ENCODE measurements at regions not wholly inside any gene's neighbourhood (a gene's known extent, or its start where the extent isn't known, plus 50 kb on each side); places are given as distances from the start of the nearest gene placed in this dataset.

GRCh38 chr12:30859226-30859625 lies 67.3 kb upstream of the TSPAN11 start:
- ChIA-PET POLR2A (no interaction called here), CTCF (interaction anchor here (0.7 to 1.2 kb wide), 2 partner anchors 380 to 392 kb away, joined by 4 read pairs; no protein-coding TSS in a partner anchor)
- no peaks in the 10 kb centered on the region for H3K4me1 ChIP-seq (ENCODE audit: control insufficient read depth in 2 of 2, insufficient read depth in 2 of 2, low read length in 2 of 2)
- H3K27ac ChIP-seq (ENCODE audit: low read length in 2 of 2): no peak overlapping the region
- ATAC-seq (ENCODE audit: low read depth): no peak
- Mint-ChIP-seq H3K27me3 (peaks cover 14% of the 10 kb centered on the region), H3K9me3 (ENCODE audit: insufficient read depth) (no peaks in the 10 kb centered on the region), H3K27ac (no peak overlapping the region), H3K4me1 (no peaks in the 10 kb centered on the region), H3K4me3 (no peak overlapping the region)
- no peaks in the 10 kb centered on the region for H3K79me2 ChIP-seq (ENCODE audit: control insufficient read depth, insufficient read depth, low read length)
- no peaks in the 10 kb centered on the region for H3K9me3 ChIP-seq (ENCODE audit: control extremely low read depth in 1 of 3, control insufficient read depth in 2 of 3, insufficient read depth in 1 of 3, low read length in 2 of 3)
- intact Hi-C loops (cut with micrococcal nuclease): no loop called here
- H3K4me2 ChIP-seq (replicated peaks; ENCODE audit: low read depth, low read length, poor library complexity, severe bottlenecking): no peak overlapping the region
- no peak overlapping the region for H3K4me3 ChIP-seq (ENCODE audit: control extremely low read depth in 1 of 5, extremely low read depth in 1 of 5, insufficient read depth in 1 of 5, low read depth in 2 of 5, low read length in 4 of 5)
- H4K20me1 ChIP-seq (ENCODE audit: control insufficient read depth, insufficient read depth, low read length, poor library complexity, severe bottlenecking): no peaks in the 10 kb centered on the region
- no peak overlapping the region for H3K9ac ChIP-seq (ENCODE audit: low read length)
- no peaks in the 10 kb centered on the region for H3K36me3 ChIP-seq (replicated peaks in 1 of 2; ENCODE audit: control extremely low read depth in 1 of 2, control insufficient read depth in 1 of 2, extremely low read depth in 1 of 2, insufficient read depth in 2 of 2, low read length in 1 of 2)
- H2AFZ ChIP-seq (ENCODE audit: insufficient read depth, low read depth, low read length, poor library complexity, severe bottlenecking): no peak overlapping the region
- H3K27me3 ChIP-seq (replicated peaks in 1 of 4; ENCODE audit: control extremely low read depth in 1 of 4, control insufficient read depth in 3 of 4, insufficient read depth in 4 of 4, low read length in 3 of 4): no peaks in the 10 kb centered on the region
- TF ChIP-seq EZH2 (IDR thresholded peaks at IDR 0.05; ENCODE audit: borderline replicate concordance, insufficient read depth, low read depth, low read length, poor library complexity, severe bottlenecking) (no peak), CTCF (IDR thresholded peaks at IDR 0.05) (no peak)
- WGBS (ENCODE audit: insufficient coverage): 100% methylated on average over 2 of the region's 2 CpGs
- no peak for DNase-seq

DNA sequence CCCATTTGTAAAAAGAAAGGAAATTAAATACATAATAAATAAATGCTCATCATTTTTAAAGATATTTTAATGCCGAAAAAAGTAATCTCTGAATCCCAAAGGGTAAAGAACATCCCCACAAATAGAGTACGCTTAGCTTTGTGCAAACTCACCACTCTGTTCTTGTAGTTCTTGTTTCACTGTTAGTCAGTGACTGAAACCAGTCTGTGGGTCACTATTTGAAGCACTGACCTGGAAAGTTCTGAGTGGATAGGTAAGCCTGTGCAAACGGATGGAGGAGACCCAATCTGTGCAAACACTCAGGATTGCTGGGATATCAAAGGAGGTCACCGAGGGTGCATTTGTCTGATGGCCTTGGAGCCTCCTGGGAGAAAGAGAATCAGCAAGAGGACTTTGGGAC lies 68.1 kb upstream of the TSPAN11 start:
- Mint-ChIP-seq H3K4me1 (no peaks in the 10 kb centered on the region), H3K4me3 (no peak overlapping the region), H3K27me3 (peaks cover 13% of the 10 kb centered on the region), H3K9me3 (ENCODE audit: insufficient read depth) (no peaks in the 10 kb centered on the region), H3K27ac (no peak overlapping the region)
- intact Hi-C loops (cut with micrococcal nuclease): no loop called here
- POLR2A ChIA-PET: no interaction called here
- TF ChIP-seq CTCF (IDR thresholded peaks at IDR 0.05) (no peak), EZH2 (IDR thresholded peaks at IDR 0.05; ENCODE audit: borderline replicate concordance, insufficient read depth, low read depth, low read length, poor library complexity, severe bottlenecking) (no peak)
- Histone ChIP-seq H3K27me3 (replicated peaks in 1 of 4; ENCODE audit: control extremely low read depth in 1 of 4, control insufficient read depth in 3 of 4, insufficient read depth in 4 of 4, low read length in 3 of 4) (no peaks in the 10 kb centered on the region), H2AFZ (ENCODE audit: insufficient read depth, low read depth, low read length, poor library complexity, severe bottlenecking) (no peak overlapping the region), H3K9me3 (ENCODE audit: control extremely low read depth in 1 of 3, control insufficient read depth in 2 of 3, insufficient read depth in 1 of 3, low read length in 2 of 3) (no peaks in the 10 kb centered on the region), H3K36me3 (replicated peaks in 1 of 2; ENCODE audit: control extremely low read depth in 1 of 2, control insufficient read depth in 1 of 2, extremely low read depth in 1 of 2, insufficient read depth in 2 of 2, low read length in 1 of 2) (no peaks in the 10 kb centered on the region), H3K4me2 (replicated peaks; ENCODE audit: low read depth, low read length, poor library complexity, severe bottlenecking) (no peak overlapping the region), H3K9ac (ENCODE audit: low read length) (no peak overlapping the region), H4K20me1 (ENCODE audit: control insufficient read depth, insufficient read depth, low read length, poor library complexity, severe bottlenecking) (no peaks in the 10 kb centered on the region), H3K27ac (ENCODE audit: low read length in 2 of 2) (no peak overlapping the region), H3K4me3 (ENCODE audit: control extremely low read depth in 1 of 5, extremely low read depth in 1 of 5, insufficient read depth in 1 of 5, low read depth in 2 of 5, low read length in 4 of 5) (no peak overlapping the region), H3K79me2 (ENCODE audit: control insufficient read depth, insufficient read depth, low read length) (no peaks in the 10 kb centered on the region), H3K4me1 (ENCODE audit: control insufficient read depth in 2 of 2, insufficient read depth in 2 of 2, low read length in 2 of 2) (no peaks in the 10 kb centered on the region)
- no peak for ATAC-seq (ENCODE audit: low read depth)
- WGBS (ENCODE audit: insufficient coverage): 58% methylated on average over 2 of the region's 4 CpGs
- no peak for DNase-seq
- CTCF ChIA-PET: no interaction called here

Measured in B cell (primary cell).